Ishikawa (cell line): ENCODE measurements at regions not wholly inside any gene's neighbourhood (a gene's known extent, or its start where the extent isn't known, plus 50 kb on each side); places are given as distances from the start of the nearest gene placed in this dataset.

ENCODE experiments used
- EP300 ChIP-seq: IDR thresholded peaks from 2 replicates; pipeline ENCODE4 v1.6.1; 2012; ENCODE audit warnings: borderline replicate concordance
- TAF1 ChIP-seq: IDR thresholded peaks from 2 replicates; pipeline ENCODE4 v1.6.1; 2012; ENCODE audit warnings: low read depth, mild to moderate bottlenecking
- ZBTB7A ChIP-seq: IDR thresholded peaks from 2 replicates; pipeline ENCODE4 v1.6.1; 2012; ENCODE audit warnings: low read depth
- TF ChIP-seq, protein P1 (sequence below): IDR thresholded peaks from 2 replicates; pipeline ENCODE4 v1.6.1; 2012
- TF ChIP-seq, protein P2 (sequence below): IDR thresholded peaks from 2 replicates; pipeline ENCODE4 v1.6.1; 2012; ENCODE audit warnings: low read depth, mild to moderate bottlenecking

DNA sequence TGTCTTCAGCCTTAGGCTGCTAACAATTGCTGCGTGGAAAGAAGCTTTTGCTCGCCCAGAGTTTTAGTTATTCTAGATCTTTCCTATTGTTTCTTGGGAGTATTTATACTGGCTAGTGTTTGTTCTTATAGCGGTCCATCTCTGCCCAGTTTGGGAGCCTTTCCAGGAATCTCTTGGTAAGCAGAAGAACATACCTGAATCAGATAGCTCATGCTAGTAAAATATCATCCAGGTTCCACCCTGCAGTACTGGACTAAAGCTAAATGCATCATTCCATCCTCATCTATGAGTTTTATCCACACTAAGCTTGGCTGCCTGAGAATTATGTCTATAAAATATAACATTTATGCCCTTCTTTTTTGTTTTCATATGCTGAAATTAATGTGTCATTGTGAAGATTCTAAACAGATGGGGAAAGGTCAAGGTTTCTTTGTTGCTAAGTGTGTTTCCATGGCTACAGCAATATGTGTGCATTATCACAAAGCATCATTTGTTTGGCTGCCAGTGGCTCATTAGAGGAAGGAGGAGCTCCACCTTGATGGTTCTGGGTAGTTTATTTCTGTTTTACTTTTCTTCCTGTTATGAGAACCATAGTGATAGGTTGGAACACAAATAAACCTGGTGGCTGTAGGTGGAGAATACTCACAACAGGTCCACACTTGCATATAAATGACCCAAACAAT is 182.8 kb downstream of the PIK3C3 start:
- TF ChIP-seq, protein P1, sequence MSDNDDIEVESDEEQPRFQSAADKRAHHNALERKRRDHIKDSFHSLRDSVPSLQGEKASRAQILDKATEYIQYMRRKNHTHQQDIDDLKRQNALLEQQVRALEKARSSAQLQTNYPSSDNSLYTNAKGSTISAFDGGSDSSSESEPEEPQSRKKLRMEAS, result no peak
- TF ChIP-seq, protein P2, sequence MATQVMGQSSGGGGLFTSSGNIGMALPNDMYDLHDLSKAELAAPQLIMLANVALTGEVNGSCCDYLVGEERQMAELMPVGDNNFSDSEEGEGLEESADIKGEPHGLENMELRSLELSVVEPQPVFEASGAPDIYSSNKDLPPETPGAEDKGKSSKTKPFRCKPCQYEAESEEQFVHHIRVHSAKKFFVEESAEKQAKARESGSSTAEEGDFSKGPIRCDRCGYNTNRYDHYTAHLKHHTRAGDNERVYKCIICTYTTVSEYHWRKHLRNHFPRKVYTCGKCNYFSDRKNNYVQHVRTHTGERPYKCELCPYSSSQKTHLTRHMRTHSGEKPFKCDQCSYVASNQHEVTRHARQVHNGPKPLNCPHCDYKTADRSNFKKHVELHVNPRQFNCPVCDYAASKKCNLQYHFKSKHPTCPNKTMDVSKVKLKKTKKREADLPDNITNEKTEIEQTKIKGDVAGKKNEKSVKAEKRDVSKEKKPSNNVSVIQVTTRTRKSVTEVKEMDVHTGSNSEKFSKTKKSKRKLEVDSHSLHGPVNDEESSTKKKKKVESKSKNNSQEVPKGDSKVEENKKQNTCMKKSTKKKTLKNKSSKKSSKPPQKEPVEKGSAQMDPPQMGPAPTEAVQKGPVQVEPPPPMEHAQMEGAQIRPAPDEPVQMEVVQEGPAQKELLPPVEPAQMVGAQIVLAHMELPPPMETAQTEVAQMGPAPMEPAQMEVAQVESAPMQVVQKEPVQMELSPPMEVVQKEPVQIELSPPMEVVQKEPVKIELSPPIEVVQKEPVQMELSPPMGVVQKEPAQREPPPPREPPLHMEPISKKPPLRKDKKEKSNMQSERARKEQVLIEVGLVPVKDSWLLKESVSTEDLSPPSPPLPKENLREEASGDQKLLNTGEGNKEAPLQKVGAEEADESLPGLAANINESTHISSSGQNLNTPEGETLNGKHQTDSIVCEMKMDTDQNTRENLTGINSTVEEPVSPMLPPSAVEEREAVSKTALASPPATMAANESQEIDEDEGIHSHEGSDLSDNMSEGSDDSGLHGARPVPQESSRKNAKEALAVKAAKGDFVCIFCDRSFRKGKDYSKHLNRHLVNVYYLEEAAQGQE, result no peak
- TF ChIP-seq TAF1 (no peak), ZBTB7A (no peak), EP300 (no peak)
